GM12878 (cell line): ENCODE measurements at regions not wholly inside any gene's neighbourhood (a gene's known extent, or its start where the extent isn't known, plus 50 kb on each side); places are given as distances from the start of the nearest gene placed in this dataset.

Experiments used
- ATAC-seq: fragments of 200-7000 bp; cut with Tn5 transposase; 3 replicates; pipeline ENCODE4 v1.9.1; 2020; ENCODE audit warnings: mild to moderate bottlenecking, moderate library complexity
- BruUV-seq: library from RNA; stranded (reverse); fragments of 400-500 nt; replicated peaks from 2 replicates; lab custom pipeline; 2021; lab: Mats Ljungman, UMichigan
- CTCF ChIA-PET: fragments of 300-600 bp; sonication (Branson Sonifier 250); formaldehyde crosslinking; extraction: SDS; loops from one replicate; lab custom pipeline; 2021; ENCODE audit warnings: inconsistent platforms; lab: Yijun Ruan, JAX
- POLR2A ChIA-PET: fragments of 350-600 bp; formaldehyde crosslinking; extraction: SDS; loops from one replicate; lab custom pipeline; 2021; ENCODE audit warnings: inconsistent platforms; lab: Charles Lee
- RAD21 ChIA-PET: fragments of 300-600 bp; sonication (Branson Sonifier 250); formaldehyde crosslinking; loops from one replicate; lab custom pipeline; 2023; ENCODE audit warnings: antibody characterized with exemption; ENCODE audit not compliant: unreplicated experiment; lab: Charles Lee
- SMC1A ChIA-PET: fragments of 300-600 bp; sonication (Branson Sonifier 250); formaldehyde crosslinking; loops from one replicate; lab custom pipeline; 2023; ENCODE audit not compliant: unreplicated experiment, uncharacterized antibody; lab: Charles Lee
- DNase-seq: peaks from one replicate; pipeline ENCODE4 v3.0.0-alpha.2; 2011; ENCODE audit warnings: low read depth, low spot score
- FAIRE-seq: peaks from 3 replicates; lab custom pipeline; 2011; peaks lifted over from hg19 to GRCh38; lab: Jason Lieb, UNC
- H2AFZ ChIP-seq: 2 replicates; pipeline ENCODE4 v1.6.0; 2011; ENCODE audit warnings: low read depth, low read length, control low read depth; ENCODE audit not compliant: control insufficient read depth
- H3K27ac ChIP-seq: 2 replicates; pipeline ENCODE4 v1.5.1; 2011; ENCODE audit warnings: control low read depth; ENCODE audit not compliant: control insufficient read depth, insufficient read depth
- H3K27me3 ChIP-seq, 2 experiments: replicated peaks in 1 of 2; 2 replicates each; pipeline versions ENCODE4 v1.6.0 to v1.6.1; 2011; ENCODE audit warnings: low read length in 1 of 2; ENCODE audit not compliant: control insufficient read depth in 2 of 2, insufficient read depth in 2 of 2
- H3K36me3 ChIP-seq, 2 experiments: 2 replicates each; pipeline ENCODE4 v1.5.1; 2011; ENCODE audit warnings: low read length in 1 of 2; ENCODE audit not compliant: control insufficient read depth in 2 of 2, insufficient read depth in 2 of 2
- H3K4me1 ChIP-seq: 2 replicates; pipeline ENCODE4 v1.6.1; 2011; ENCODE audit warnings: mild to moderate bottlenecking, low read length, moderate library complexity, mixed read lengths; ENCODE audit not compliant: control insufficient read depth, insufficient read depth
- H3K4me2 ChIP-seq: 2 replicates; pipeline ENCODE4 v1.6.0; 2011; ENCODE audit warnings: control low read depth; ENCODE audit not compliant: control insufficient read depth, insufficient read depth
- H3K4me3 ChIP-seq: fragments of 200-600 bp; sonication (generic); 2 replicates; pipeline ENCODE4 v1.5.1; 2016
- H3K79me2 ChIP-seq: 2 replicates; pipeline ENCODE4 v1.6.0; 2011; ENCODE audit warnings: low read length; ENCODE audit not compliant: control insufficient read depth, insufficient read depth
- H3K9ac ChIP-seq: 2 replicates; pipeline ENCODE4 v1.8.0; 2011; ENCODE audit warnings: low read length, control low read depth, mixed read lengths; ENCODE audit not compliant: control insufficient read depth, insufficient read depth
- H3K9me3 ChIP-seq: replicated peaks from 3 replicates; pipeline ENCODE4 v1.5.1; 2011; ENCODE audit warnings: mild to moderate bottlenecking, low read length; ENCODE audit not compliant: control insufficient read depth, insufficient read depth
- H4K20me1 ChIP-seq: 2 replicates; pipeline ENCODE4 v1.6.0; 2011; ENCODE audit not compliant: control insufficient read depth, insufficient read depth
- BMI1 ChIP-seq: fragments of 450-650 bp; IDR thresholded peaks from 2 replicates; pipeline ENCODE4 v1.6.1; 2016; ENCODE audit warnings: mild to moderate bottlenecking, moderate library complexity, borderline replicate concordance
- CHD2 ChIP-seq: IDR thresholded peaks from 2 replicates; pipeline ENCODE4 v1.6.1; 2011; ENCODE audit warnings: low read depth, low read length, improper control_type of control experiment, borderline replicate concordance
- GATAD2B ChIP-seq: fragments of 450-650 bp; conservative IDR thresholded peaks from 2 replicates; pipeline ENCODE4 v1.6.1; 2017; ENCODE audit warnings: low read depth, mild to moderate bottlenecking, moderate library complexity
- IKZF1 ChIP-seq: fragments of 450-650 bp; conservative IDR thresholded peaks from 2 replicates; pipeline ENCODE4 v1.6.1; 2017; ENCODE audit warnings: antibody characterized with exemption, mild to moderate bottlenecking
- IRF4 ChIP-seq: IDR thresholded peaks from 2 replicates; pipeline ENCODE4 v1.6.1; 2011; ENCODE audit warnings: low read depth, low read length
- MYB ChIP-seq: fragments of 150-350 bp; IDR thresholded peaks from 2 replicates; pipeline ENCODE4 v1.6.1; 2014; ENCODE audit warnings: mild to moderate bottlenecking, low read depth, low read length, borderline replicate concordance
- NR2C2 ChIP-seq: IDR thresholded peaks from 2 replicates; pipeline ENCODE4 v1.6.1; 2011; ENCODE audit warnings: borderline replicate concordance, low read depth; ENCODE audit not compliant: control insufficient read depth, insufficient read length
- RELA ChIP-seq: fragments of 450-650 bp; IDR thresholded peaks from 2 replicates; pipeline ENCODE4 v1.8.0; 2014; ENCODE audit warnings: borderline replicate concordance; ENCODE audit not compliant: partially characterized antibody
- TARDBP ChIP-seq: IDR thresholded peaks from 2 replicates; pipeline ENCODE4 v1.6.1; 2016; ENCODE audit warnings: borderline replicate concordance
- YBX1 ChIP-seq: fragments of 450-650 bp; IDR thresholded peaks from 2 replicates; pipeline ENCODE4 v1.6.1; 2016; ENCODE audit warnings: antibody characterized with exemption
- YY1 ChIP-seq: IDR thresholded peaks from 2 replicates; pipeline ENCODE4 v1.6.1; 2011; ENCODE audit warnings: low read depth, mild to moderate bottlenecking, low read length
- ZBTB11 ChIP-seq: fragments of 450-650 bp; formaldehyde crosslinking; IDR thresholded peaks from 2 replicates; pipeline ENCODE4 v1.5.0; 2022; ENCODE audit warnings: mild to moderate bottlenecking, missing genetic modification characterization
- ZNF384 ChIP-seq: IDR thresholded peaks from 2 replicates; pipeline ENCODE4 v1.6.1; 2012; ENCODE audit warnings: low read depth, mild to moderate bottlenecking, low read length, improper control_type of control experiment, borderline replicate concordance
- ZSCAN29 ChIP-seq: fragments of 450-650 bp; IDR thresholded peaks from 2 replicates; pipeline ENCODE4 v1.6.1; 2017; ENCODE audit warnings: mild to moderate bottlenecking, moderate library complexity
- WGBS: methylation state at CpG from one replicate; pipeline ENCODE4 v1.1.6; 2016; ENCODE audit warnings: low lambda C conversion rate; ENCODE audit not compliant: insufficient replicate concordance, insufficient coverage; ENCODE audit errors: missing lambda C conversion rate; 5-methylcytosine and 5-hydroxymethylcytosine counted together
- in situ Hi-C: fragments of 300-500 bp; cut with MboI; formaldehyde crosslinking; loops from 9 replicates; pipeline ENCODE4 v1.14.3; 2018; ENCODE audit warnings: mixed read lengths
- intact Hi-C: fragments of 100-400 bp; cut with micrococcal nuclease; formaldehyde crosslinking; loops from one replicate; pipeline ENCODE4 v1.14.2; 2022; ENCODE audit not compliant: unreplicated experiment
- TF ChIP-seq, protein P1 (sequence below): fragments of 450-650 bp; IDR thresholded peaks from 2 replicates; pipeline ENCODE4 v1.6.1; 2017; ENCODE audit warnings: mild to moderate bottlenecking

DNA sequence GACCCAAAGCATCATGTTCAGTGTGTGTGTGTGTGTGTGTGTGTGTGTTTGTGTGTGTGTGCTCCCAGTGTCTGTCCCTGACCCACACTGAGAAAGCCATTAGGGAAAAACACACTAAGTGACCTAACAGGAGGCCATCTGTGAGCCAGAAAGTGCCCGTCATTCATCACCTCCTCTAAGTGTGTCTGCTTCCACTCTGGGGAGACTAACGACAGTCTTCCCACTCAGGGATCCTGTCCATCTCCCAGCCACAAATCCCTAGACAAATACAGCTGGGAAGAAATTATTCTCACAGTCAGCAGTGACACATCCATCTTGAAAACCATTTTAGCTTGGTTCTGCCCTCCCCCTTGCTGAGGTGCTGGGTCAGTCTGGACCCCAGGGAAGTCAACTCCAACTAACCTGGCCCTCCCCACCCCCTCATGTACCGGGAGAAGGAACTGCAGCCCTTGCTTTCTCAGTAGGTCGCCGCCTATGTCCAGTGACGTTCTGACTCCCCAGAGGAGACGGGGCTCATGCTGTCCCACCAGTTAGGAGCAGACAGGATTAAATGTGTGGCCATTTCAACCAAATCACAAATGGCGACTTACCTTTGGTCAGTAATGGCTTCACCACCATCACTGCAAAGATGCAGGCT lies 296.5 kb upstream of the ZNF32 start:
- no peaks in the 10 kb centered on the region for H3K27me3 ChIP-seq
- no peaks in the 10 kb centered on the region for H3K9me3 ChIP-seq
- H3K4me3 ChIP-seq = no peak overlapping the region
- ChIA-PET POLR2A (no interaction called here), CTCF (no interaction called here), RAD21 (no interaction called here), SMC1A (interaction anchor here (0.8 kb wide), 1 partner anchor 66 kb away, joined by 3 read pairs; no protein-coding TSS in a partner anchor)
- TF ChIP-seq IRF4 (no peak), ZNF384 (no peak), IKZF1 (no peak), BMI1 (no peak), ZSCAN29 (no peak), TARDBP (no peak), ZBTB11 (no peak), YBX1 (no peak), RELA (no peak), MYB (no peak), YY1 (no peak), GATAD2B (no peak), NR2C2 (no peak), CHD2 (no peak)
- TF ChIP-seq, protein P1, sequence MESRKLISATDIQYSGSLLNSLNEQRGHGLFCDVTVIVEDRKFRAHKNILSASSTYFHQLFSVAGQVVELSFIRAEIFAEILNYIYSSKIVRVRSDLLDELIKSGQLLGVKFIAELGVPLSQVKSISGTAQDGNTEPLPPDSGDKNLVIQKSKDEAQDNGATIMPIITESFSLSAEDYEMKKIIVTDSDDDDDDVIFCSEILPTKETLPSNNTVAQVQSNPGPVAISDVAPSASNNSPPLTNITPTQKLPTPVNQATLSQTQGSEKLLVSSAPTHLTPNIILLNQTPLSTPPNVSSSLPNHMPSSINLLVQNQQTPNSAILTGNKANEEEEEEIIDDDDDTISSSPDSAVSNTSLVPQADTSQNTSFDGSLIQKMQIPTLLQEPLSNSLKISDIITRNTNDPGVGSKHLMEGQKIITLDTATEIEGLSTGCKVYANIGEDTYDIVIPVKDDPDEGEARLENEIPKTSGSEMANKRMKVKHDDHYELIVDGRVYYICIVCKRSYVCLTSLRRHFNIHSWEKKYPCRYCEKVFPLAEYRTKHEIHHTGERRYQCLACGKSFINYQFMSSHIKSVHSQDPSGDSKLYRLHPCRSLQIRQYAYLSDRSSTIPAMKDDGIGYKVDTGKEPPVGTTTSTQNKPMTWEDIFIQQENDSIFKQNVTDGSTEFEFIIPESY = no peak
- no TSS peak for BruUV-seq
- peaks cover 4% of the 10 kb centered on the region for H3K4me1 ChIP-seq
- no peak overlapping the region for H2AFZ ChIP-seq
- in situ Hi-C loops = no loop called here
- ATAC-seq (no peak), DNase-seq (no peak), FAIRE-seq (no peak)
- 55% methylated on average over 8 of the region's 8 CpGs for WGBS
- no peak overlapping the region for H3K9ac ChIP-seq
- no peak overlapping the region for H3K27ac ChIP-seq
- no peak overlapping the region for H3K4me2 ChIP-seq
- H3K79me2 ChIP-seq = no peaks in the 10 kb centered on the region
- H4K20me1 ChIP-seq = no peaks in the 10 kb centered on the region
- intact Hi-C loops = no loop called here
- no peaks in the 10 kb centered on the region for H3K36me3 ChIP-seq
